GM12878 (cell line): ENCODE measurements at regions not wholly inside any gene's neighbourhood (a gene's known extent, or its start where the extent isn't known, plus 50 kb on each side); places are given as distances from the start of the nearest gene placed in this dataset.

Experiments
- ATAC-seq: fragments of 200-7000 bp; cut with Tn5 transposase; 3 replicates; pipeline ENCODE4 v1.9.1; 2020; ENCODE audit warnings: mild to moderate bottlenecking, moderate library complexity
- BruUV-seq: library from RNA; stranded (reverse); fragments of 400-500 nt; replicated peaks from 2 replicates; lab custom pipeline; 2021; lab: Mats Ljungman, UMichigan
- CTCF ChIA-PET: fragments of 300-600 bp; sonication (Branson Sonifier 250); formaldehyde crosslinking; extraction: SDS; loops from one replicate; lab custom pipeline; 2021; ENCODE audit warnings: inconsistent platforms; lab: Yijun Ruan, JAX
- POLR2A ChIA-PET: fragments of 350-600 bp; formaldehyde crosslinking; extraction: SDS; loops from one replicate; lab custom pipeline; 2021; ENCODE audit warnings: inconsistent platforms; lab: Charles Lee
- RAD21 ChIA-PET: fragments of 300-600 bp; sonication (Branson Sonifier 250); formaldehyde crosslinking; loops from one replicate; lab custom pipeline; 2023; ENCODE audit warnings: antibody characterized with exemption; ENCODE audit not compliant: unreplicated experiment; lab: Charles Lee
- SMC1A ChIA-PET: fragments of 300-600 bp; sonication (Branson Sonifier 250); formaldehyde crosslinking; loops from one replicate; lab custom pipeline; 2023; ENCODE audit not compliant: unreplicated experiment, uncharacterized antibody; lab: Charles Lee
- DNase-seq: peaks from one replicate; pipeline ENCODE4 v3.0.0-alpha.2; 2011; ENCODE audit warnings: low read depth, low spot score
- FAIRE-seq: peaks from 3 replicates; lab custom pipeline; 2011; peaks lifted over from hg19 to GRCh38; lab: Jason Lieb, UNC
- H2AFZ ChIP-seq: 2 replicates; pipeline ENCODE4 v1.6.0; 2011; ENCODE audit warnings: low read depth, low read length, control low read depth; ENCODE audit not compliant: control insufficient read depth
- H3K27ac ChIP-seq: 2 replicates; pipeline ENCODE4 v1.5.1; 2011; ENCODE audit warnings: control low read depth; ENCODE audit not compliant: control insufficient read depth, insufficient read depth
- H3K27me3 ChIP-seq, 2 experiments: replicated peaks in 1 of 2; 2 replicates each; pipeline versions ENCODE4 v1.6.0 to v1.6.1; 2011; ENCODE audit warnings: low read length in 1 of 2; ENCODE audit not compliant: control insufficient read depth in 2 of 2, insufficient read depth in 2 of 2
- H3K36me3 ChIP-seq, 2 experiments: 2 replicates each; pipeline ENCODE4 v1.5.1; 2011; ENCODE audit warnings: low read length in 1 of 2; ENCODE audit not compliant: control insufficient read depth in 2 of 2, insufficient read depth in 2 of 2
- H3K4me1 ChIP-seq: 2 replicates; pipeline ENCODE4 v1.6.1; 2011; ENCODE audit warnings: mild to moderate bottlenecking, low read length, moderate library complexity, mixed read lengths; ENCODE audit not compliant: control insufficient read depth, insufficient read depth
- H3K4me2 ChIP-seq: 2 replicates; pipeline ENCODE4 v1.6.0; 2011; ENCODE audit warnings: control low read depth; ENCODE audit not compliant: control insufficient read depth, insufficient read depth
- H3K4me3 ChIP-seq: fragments of 200-600 bp; sonication (generic); 2 replicates; pipeline ENCODE4 v1.5.1; 2016
- H3K79me2 ChIP-seq: 2 replicates; pipeline ENCODE4 v1.6.0; 2011; ENCODE audit warnings: low read length; ENCODE audit not compliant: control insufficient read depth, insufficient read depth
- H3K9ac ChIP-seq: 2 replicates; pipeline ENCODE4 v1.8.0; 2011; ENCODE audit warnings: low read length, control low read depth, mixed read lengths; ENCODE audit not compliant: control insufficient read depth, insufficient read depth
- H3K9me3 ChIP-seq: replicated peaks from 3 replicates; pipeline ENCODE4 v1.5.1; 2011; ENCODE audit warnings: mild to moderate bottlenecking, low read length; ENCODE audit not compliant: control insufficient read depth, insufficient read depth
- H4K20me1 ChIP-seq: 2 replicates; pipeline ENCODE4 v1.6.0; 2011; ENCODE audit not compliant: control insufficient read depth, insufficient read depth
- BRCA1 ChIP-seq: IDR thresholded peaks from 2 replicates; pipeline ENCODE4 v1.6.1; 2011; ENCODE audit warnings: low read depth, low read length, improper control_type of control experiment
- CTCF ChIP-seq, 3 experiments: IDR thresholded peaks in 2 of 3; conservative IDR thresholded peaks in 1 of 3; 2 replicates each; pipeline ENCODE4 v1.5.1; 2011; ENCODE audit warnings: low read depth in 3 of 3, low read length in 3 of 3, mild to moderate bottlenecking in 3 of 3, control low read depth in 2 of 3, moderate library complexity in 2 of 3, inconsistent platforms in 1 of 3, mixed read lengths in 1 of 3; ENCODE audit not compliant: control insufficient read depth in 2 of 3, insufficient read depth in 1 of 3; ENCODE audit errors: extremely low read depth in 1 of 3
- FOXK2 ChIP-seq: fragments of 450-650 bp; IDR thresholded peaks from 2 replicates; pipeline ENCODE4 v1.6.1; 2017; ENCODE audit warnings: mild to moderate bottlenecking, moderate library complexity
- GATAD2B ChIP-seq: fragments of 450-650 bp; conservative IDR thresholded peaks from 2 replicates; pipeline ENCODE4 v1.6.1; 2017; ENCODE audit warnings: low read depth, mild to moderate bottlenecking, moderate library complexity
- MAX ChIP-seq: IDR thresholded peaks from 2 replicates; pipeline ENCODE4 v1.6.1; 2012; ENCODE audit warnings: low read depth, low read length, improper control_type of control experiment
- MEF2A ChIP-seq: IDR thresholded peaks from 2 replicates; pipeline ENCODE4 v1.6.1; 2011; ENCODE audit warnings: low read depth, mild to moderate bottlenecking, low read length, moderate library complexity; ENCODE audit not compliant: insufficient read depth
- MTA2 ChIP-seq: fragments of 450-650 bp; IDR thresholded peaks from 2 replicates; pipeline ENCODE4 v1.6.1; 2016; ENCODE audit warnings: low read depth, mild to moderate bottlenecking, moderate library complexity
- PBX3 ChIP-seq: IDR thresholded peaks from 2 replicates; pipeline ENCODE4 v1.6.1; 2011; ENCODE audit warnings: mild to moderate bottlenecking, low read depth, low read length, moderate library complexity; ENCODE audit not compliant: insufficient replicate concordance
- SMARCA5 ChIP-seq: fragments of 450-650 bp; IDR thresholded peaks from 2 replicates; pipeline ENCODE4 v1.6.1; 2017; ENCODE audit warnings: mild to moderate bottlenecking
- SREBF1 ChIP-seq: IDR thresholded peaks from 2 replicates; pipeline ENCODE4 v1.6.1; 2012; ENCODE audit warnings: mild to moderate bottlenecking, low read length
- ZNF207 ChIP-seq: fragments of 450-650 bp; IDR thresholded peaks from 2 replicates; pipeline ENCODE4 v1.6.1; 2014; ENCODE audit warnings: antibody characterized with exemption, mild to moderate bottlenecking, borderline replicate concordance
- ZNF274 ChIP-seq: IDR thresholded peaks from one replicate; pipeline ENCODE4 v1.8.0; 2011; ENCODE audit not compliant: insufficient read length, insufficient read depth
- WGBS: methylation state at CpG from one replicate; pipeline ENCODE4 v1.1.6; 2016; ENCODE audit warnings: low lambda C conversion rate; ENCODE audit not compliant: insufficient replicate concordance, insufficient coverage; ENCODE audit errors: missing lambda C conversion rate; 5-methylcytosine and 5-hydroxymethylcytosine counted together
- in situ Hi-C: fragments of 300-500 bp; cut with MboI; formaldehyde crosslinking; loops from 9 replicates; pipeline ENCODE4 v1.14.3; 2018; ENCODE audit warnings: mixed read lengths
- intact Hi-C: fragments of 100-400 bp; cut with micrococcal nuclease; formaldehyde crosslinking; loops from one replicate; pipeline ENCODE4 v1.14.2; 2022; ENCODE audit not compliant: unreplicated experiment

GRCh38 chr6:139926711-139927110, 552.3 kb upstream of the CITED2 start (continued):
- TF ChIP-seq CTCF (IDR thresholded peaks at IDR 0.05 in 2 of 3, conservative IDR thresholded peaks at IDR 0.05 in 1 of 3; ENCODE audit: control insufficient read depth in 2 of 3, extremely low read depth in 1 of 3, insufficient read depth in 1 of 3, low read depth in 3 of 3, low read length in 3 of 3) (no peak), PBX3 (no peak), MAX (no peak), SREBF1 (no peak), MEF2A (no peak)

- POLR2A ChIA-PET, result no interaction called here
- CTCF ChIA-PET, result interaction anchor here (0.8 to 3.9 kb wide), 5 partner anchors 45 to 556 kb away, joined by 3 to 35 read pairs (median 7); no protein-coding TSS in a partner anchor
These were observed 551.6 kb upstream of the CITED2 start for GRCh38 chr6:139925894-139926641.

More at GRCh38 chr6:139925894-139926641, 551.6 kb upstream of the CITED2 start:
- Histone ChIP-seq H3K4me1 (no peaks in the 10 kb centered on the region), H3K4me3 (no peak overlapping the region), H3K9ac (no peak overlapping the region), H4K20me1 (no peaks in the 10 kb centered on the region), H3K4me2 (no peak overlapping the region), H2AFZ (no peak overlapping the region), H3K27me3 (no peaks in the 10 kb centered on the region; a peak in 1 of 4 replicates), H3K9me3 (no peaks in the 10 kb centered on the region), H3K27ac (no peak overlapping the region), H3K79me2 (no peaks in the 10 kb centered on the region), H3K36me3 (no peaks in the 10 kb centered on the region)
- no TSS peak for BruUV-seq
- RAD21 ChIA-PET, result interaction anchor here (0.6 to 2.2 kb wide), 5 partner anchors 22 to 556 kb away, joined by 3 to 7 read pairs (median 6); partner anchors contain the start of gene CITED2
- WGBS, result 55% methylated on average over 11 of the region's 11 CpGs
- SMC1A ChIA-PET, result interaction anchor here (0.6 to 5.0 kb wide), 9 partner anchors 11 to 567 kb away, joined by 3 to 35 read pairs (median 4); no protein-coding TSS in a partner anchor
- DNase-seq (no peak), FAIRE-seq (no peak), ATAC-seq (no peak)
- TF ChIP-seq GATAD2B (no peak), MEF2A (no peak), ZNF274 (no peak), MTA2 (no peak), FOXK2 (no peak), SMARCA5 (no peak), BRCA1 (no peak), ZNF207 (no peak)
- intact Hi-C loops, result loop anchor here (2.0 kb wide), 1 partner anchor 551 kb away; the partner anchor contains the start of gene CITED2
- in situ Hi-C loops, result loop anchor here (5.0 kb wide), 1 partner anchor 554 kb away; the partner anchor contains the start of gene CITED2
